NCI-H510A (cell line): ENCODE measurements at regions not wholly inside any gene's neighbourhood (a gene's known extent, or its start where the extent isn't known, plus 50 kb on each side); places are given as distances from the start of the nearest gene placed in this dataset.
"Not testable (repeated sequence)": the region's sequence is repeated elsewhere in the genome, so short reads cannot be mapped to it uniquely, and the experiment has no call there.

Experiments
- DNase-seq: peaks from one replicate; lab custom pipeline; 2025; lab: John Stamatoyannopoulos, UW

- no peak for DNase-seq
Observed at GRCh38 chr7:19623676-19624075, 85.2 kb downstream of the POLR1F start.

DNA sequence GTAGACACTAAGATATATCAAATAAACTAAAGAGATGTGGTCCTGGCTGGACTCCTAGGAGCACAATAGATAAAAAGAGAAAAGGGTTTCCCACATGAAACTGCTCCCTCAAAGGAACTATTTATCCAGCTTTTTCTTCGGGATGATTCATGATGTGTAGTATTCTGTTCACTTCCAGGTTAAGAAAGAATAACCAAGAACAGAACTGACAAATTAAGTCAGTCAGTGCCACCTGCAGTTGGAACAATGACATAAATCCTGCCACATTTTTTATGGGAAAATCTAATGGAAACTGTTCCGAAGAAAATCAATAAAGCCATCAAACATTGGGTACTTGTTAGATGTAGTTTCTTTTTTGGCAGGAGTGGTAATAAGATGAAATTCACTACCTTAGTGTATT is 87.1 kb downstream of the POLR1F start:
- DNase-seq = no peak

DNA sequence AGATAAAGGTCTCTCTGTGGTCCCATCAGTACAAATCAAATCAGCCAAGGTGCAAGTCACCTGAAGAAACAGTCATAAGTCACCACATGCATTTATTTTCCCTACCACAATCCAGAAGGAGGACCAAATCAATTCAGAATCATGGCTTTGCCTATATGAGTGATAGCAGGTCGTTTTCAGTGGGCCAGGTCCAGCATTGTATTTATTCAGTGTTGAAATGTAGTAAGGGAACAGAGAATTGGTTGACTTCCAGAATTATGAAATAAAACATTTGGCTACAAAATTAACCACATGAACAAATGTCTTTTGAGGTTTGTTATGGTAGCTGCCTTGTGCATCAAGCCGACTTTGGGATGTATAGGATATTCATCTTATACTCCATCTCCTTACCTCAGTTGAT is 88.4 kb downstream of the POLR1F start:
- no peak for DNase-seq

DNA sequence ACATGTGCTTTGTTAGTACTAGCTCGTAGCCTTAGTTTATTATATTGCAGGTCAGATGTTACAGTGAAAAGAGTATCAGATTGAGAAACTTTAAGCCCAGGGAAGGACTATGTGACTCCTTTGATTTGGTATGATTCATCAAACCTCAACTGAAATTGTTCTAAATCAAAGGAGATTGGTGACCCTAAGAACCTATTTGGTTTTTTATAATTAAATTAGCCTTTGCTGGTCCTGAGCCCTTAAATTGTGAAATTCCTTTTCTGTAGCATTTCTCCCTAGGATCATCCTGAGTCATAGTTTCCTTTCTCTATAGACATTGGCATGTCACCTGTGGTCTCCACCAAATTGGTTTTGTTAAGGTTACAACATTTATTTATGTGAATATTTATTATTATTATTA is 89.7 kb downstream of the POLR1F start:
- DNase-seq = no peak

- no peak for DNase-seq
Observed at GRCh38 chr7:19617901-19618300, 90.9 kb downstream of the POLR1F start.

- no peak for DNase-seq
Observed at GRCh38 chr7:19610194-19610943, 98.5 kb downstream of the POLR1F start.

- no peak for DNase-seq
Observed at GRCh38 chr7:19589446-19589845, 119.4 kb downstream of the POLR1F start.

- DNase-seq = no peak
Observed at GRCh38 chr7:19587291-19587690, 121.5 kb downstream of the POLR1F start.

- no peak for DNase-seq
Observed at GRCh38 chr7:19585761-19586160, 123.1 kb downstream of the POLR1F start.

- DNase-seq = no peak
Observed at GRCh38 chr7:19575909-19576557, 132.8 kb downstream of the POLR1F start.

- no peak for DNase-seq
Observed at GRCh38 chr7:19574131-19574530, 134.7 kb downstream of the POLR1F start.

DNA sequence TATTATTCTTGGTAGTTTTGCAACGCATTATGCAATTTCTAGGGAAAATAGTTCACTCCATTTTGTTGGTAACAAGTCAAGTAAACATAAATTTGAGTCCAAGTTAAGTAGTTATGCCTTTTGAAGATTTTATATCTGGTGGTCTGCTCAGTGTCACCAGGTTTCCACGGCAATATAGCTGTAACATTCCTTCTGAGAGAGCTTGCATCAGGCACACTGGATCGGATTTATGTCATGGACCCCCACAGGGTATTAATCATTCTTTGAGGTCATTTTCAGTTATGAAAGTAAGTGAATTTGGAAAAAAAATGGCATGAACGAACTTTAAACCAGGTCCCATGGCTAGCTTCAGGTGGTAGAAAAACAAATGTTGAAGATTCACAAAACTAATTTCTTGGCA is 136.3 kb downstream of the POLR1F start:
- DNase-seq = no peak

GRCh38 chr7:19567011-19567410 is 141.8 kb downstream of the POLR1F start:
- no peak for DNase-seq

- DNase-seq = no peak
Observed at GRCh38 chr7:19565602-19566001, 143.2 kb downstream of the POLR1F start.

DNA sequence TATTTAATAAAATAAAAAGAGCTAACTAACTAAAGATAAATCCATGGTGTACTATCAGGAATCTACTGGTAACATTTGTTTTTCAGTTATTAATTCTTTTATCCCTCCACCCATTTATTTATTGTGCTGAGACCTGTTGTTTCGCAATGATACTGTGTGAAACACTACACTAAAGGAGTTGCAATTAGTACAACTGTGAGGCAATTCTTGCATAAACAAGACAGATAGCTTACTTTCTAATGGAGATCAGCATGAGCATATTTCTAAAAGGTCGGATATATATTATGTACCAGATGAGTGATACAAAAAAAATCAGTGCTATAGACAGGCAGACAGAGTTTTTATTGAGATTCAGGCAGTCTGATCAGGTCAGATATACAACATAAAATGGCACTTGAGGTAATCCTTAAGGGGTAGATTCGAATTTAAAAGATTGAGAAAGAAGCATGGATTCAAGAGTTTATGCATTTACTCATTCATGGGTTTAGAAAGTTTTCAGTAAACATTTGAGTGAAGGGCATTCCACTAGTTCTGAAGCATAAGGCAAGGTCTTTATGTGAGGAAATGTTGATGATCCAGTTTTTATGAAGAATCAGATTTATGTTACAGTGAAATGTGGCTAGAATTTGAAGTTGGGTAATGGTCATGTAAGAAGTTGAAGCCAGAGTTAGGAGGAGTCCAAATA is 147.6 kb downstream of the POLR1F start:
- DNase-seq = no peak

DNA sequence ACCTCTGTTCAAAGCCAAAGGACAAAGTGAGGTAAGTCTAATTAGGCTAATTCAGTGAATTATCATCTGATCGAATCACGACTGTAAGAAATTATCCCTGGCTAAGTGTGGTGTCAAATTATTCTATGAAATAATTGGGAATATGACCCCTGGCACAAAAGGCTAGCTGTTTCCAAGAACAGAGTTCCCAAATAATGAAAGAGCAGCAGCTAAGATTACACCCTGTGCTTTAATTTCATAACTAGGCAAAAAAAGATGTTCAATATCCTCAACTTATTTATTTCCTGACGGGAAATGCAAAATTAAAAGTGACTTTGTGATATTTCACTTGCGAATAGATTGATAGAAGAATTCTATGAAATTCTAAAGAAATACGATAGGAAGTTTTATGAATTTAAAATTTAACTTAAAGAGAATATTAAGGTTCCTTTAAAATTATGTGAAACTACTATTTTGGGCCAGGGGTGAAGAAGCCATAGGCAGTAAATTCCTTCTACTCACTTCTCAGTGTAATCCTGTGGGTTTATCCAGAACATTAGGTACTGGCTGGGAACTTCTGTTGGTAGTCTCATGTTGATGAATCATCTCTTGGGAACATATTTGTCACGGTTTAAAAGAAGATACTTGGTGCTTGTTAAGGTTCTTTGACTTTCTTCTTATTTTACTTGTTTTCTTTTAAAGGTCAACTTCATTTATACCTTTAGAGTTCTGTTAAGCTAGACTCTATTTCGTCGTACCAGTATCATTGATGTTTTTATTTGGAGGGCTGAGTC is 148.5 kb downstream of the POLR1F start:
- no peak for DNase-seq

- DNase-seq = no peak
Observed at GRCh38 chr7:19558527-19558926, 150.3 kb downstream of the POLR1F start.

GRCh38 chr7:19557726-19558465 is 150.9 kb downstream of the POLR1F start:
- DNase-seq = no peak

DNA sequence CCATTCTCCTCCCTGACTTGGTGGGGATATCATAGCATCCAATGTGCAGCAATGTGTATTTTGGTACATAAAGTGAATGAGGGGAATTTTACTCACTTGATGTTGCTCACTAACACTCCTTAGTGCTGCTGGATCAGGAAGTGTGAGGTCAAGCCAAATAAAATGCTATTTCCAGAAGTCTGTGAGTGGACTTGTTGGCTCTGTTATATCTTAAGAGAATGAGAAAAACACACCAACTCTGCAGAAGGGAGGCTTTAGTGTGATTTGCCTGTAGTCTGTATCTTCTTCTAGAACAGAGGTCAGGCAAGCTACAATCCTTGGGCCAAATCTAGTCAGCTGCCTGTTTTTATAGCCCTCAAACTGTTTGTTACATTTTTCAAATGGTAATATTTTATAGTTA is 154.3 kb downstream of the POLR1F start:
- no peak for DNase-seq

DNA sequence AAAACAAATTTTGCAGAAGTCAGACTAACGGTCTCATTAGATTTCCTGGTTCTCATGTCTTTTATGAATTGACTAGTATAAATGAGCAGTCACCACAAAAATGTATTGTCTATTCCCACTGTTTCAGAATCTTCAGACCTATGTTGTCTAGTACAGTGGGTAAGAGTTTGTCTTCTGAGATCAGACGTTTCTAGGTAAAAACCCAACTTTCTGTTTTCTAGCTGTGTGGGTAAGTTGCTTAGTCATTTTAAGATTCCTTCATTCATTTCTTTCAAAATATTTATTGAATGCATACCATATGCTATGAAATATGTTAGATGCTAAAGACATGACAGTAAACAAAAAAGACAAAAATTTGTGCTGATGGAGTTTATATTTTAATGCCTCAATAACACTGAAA is 156.3 kb downstream of the POLR1F start:
- DNase-seq = no peak

DNA sequence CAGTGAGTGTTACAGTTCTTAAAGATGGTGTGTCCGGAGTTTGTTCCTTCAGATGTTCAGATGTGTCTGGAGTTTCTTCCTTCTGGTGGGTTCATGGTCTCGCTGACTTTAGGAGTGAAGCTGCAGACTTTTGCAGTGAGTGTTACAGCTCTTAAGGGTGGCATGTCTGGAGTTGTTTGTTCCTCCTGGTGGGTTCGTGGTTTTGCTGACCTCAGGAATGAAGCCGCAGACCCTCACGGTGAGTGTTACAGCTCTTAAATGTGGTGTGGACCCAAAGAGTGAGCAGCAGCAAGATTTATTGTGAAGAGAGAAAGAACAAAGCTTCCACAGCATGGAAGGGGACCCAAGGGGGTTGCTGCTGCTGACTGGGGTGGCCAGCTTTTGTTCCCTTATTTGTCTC is 159.6 kb downstream of the POLR1F start:
- not testable (repeated sequence) for DNase-seq

DNA sequence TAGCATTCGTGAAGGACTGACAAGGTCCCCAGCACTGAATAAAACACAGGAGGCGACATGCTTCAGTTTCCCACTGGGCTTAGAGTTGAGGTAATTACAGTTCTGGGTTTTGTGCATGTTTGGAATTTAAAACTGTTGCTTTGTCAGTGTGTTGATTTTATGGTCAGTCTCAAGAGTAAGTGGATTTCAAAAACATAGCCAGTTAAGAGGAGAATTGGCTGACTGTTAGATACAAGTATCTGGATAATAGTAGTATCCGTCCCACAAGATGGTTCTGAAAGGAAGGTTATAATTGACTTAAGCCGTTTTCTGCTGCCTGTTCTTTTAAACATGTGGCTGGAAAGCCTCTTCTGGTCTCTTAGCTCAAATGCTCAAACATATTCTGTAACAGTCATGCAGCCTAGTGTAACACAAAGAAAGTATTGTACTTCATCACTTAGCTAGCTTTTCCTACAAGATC is 170.9 kb downstream of the POLR1F start:
- no peak for DNase-seq
